ENCODE measurements at regions not wholly inside any gene's neighbourhood (a gene's known extent, or its start where the extent isn't known, plus 50 kb on each side); places are given as distances from the start of the nearest gene placed in this dataset.

GRCh38 chr1:88188038-88188437 is 496.0 kb upstream of the PKN2 start:
- DNase-seq, result no peak

DNA sequence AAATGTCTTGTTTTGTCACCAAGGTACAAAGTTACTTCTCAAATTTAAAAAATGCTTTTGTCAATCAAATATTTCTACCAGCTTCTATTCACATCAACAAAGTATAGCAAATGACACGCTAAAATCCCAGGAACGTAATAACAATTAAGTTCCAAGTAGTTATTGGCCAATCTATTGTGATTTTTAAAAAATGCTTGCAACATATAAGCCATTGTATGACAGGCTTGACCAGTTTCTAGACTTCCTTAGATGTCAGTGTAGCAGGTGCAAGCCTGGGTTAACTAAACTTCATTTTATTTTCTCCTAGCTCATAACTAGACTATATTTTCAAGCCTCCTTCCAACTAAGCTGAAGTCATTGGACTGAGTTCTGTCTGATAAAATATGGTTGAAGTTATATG is 494.5 kb upstream of the PKN2 start:
- DNase-seq, result no peak

GRCh38 chr1:88191917-88192316 is 492.2 kb upstream of the PKN2 start:
- no peak for DNase-seq

- no peak for DNase-seq
Observed at GRCh38 chr1:88194542-88194941, 489.5 kb upstream of the PKN2 start.

GRCh38 chr1:88200545-88200944 is 483.5 kb upstream of the PKN2 start:
- DNase-seq, result no peak

- no peak for DNase-seq
Observed at GRCh38 chr1:88204111-88204510, 480.0 kb upstream of the PKN2 start.

DNA sequence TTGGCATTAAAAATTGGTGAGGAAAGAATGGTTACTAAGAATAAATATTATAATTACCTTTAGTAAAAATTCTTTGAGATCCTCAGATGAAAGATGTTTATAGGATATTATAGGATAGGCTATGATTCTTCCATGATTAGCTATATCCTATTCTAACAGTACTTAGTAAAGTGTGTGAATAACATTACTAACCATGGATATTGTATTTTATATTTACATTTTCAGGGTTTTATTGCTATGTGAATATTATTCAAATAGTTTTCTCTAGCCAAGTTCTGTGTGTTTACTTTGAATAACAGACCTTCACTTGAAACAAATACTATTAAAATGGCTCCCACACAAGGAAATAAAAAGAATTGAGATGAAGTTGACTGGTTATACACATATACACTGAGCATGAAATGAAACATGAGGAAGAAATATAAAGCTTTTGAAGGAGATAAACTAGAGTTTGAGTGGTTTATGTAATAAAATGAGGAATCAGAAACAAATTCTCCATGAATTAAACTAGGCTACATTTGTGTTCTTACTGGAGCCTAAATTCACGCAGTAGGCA is 479.4 kb upstream of the PKN2 start:
- no peak for DNase-seq

DNA sequence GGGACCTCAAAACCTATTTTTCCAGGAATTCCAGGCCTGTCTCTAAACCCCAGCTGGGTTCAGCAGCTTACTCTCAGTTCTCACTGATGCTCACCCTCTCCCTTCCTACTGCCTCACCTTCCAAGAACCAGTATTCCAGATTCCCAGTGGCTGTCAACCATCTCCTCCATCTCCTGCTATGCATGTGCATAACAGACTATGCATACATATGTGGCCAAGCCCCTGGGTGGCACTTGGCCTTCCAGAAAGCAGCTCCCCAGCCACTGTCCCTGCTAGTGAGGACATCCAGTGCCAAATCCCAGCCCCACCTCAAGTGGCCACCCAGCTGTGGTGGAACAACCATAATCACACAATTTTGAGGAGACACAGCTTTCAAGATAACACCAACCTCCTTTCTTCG is 475.7 kb upstream of the PKN2 start:
- no peak for DNase-seq

GRCh38 chr1:88210103-88210787 is 473.8 kb upstream of the PKN2 start:
- DNase-seq, result no peak

DNA sequence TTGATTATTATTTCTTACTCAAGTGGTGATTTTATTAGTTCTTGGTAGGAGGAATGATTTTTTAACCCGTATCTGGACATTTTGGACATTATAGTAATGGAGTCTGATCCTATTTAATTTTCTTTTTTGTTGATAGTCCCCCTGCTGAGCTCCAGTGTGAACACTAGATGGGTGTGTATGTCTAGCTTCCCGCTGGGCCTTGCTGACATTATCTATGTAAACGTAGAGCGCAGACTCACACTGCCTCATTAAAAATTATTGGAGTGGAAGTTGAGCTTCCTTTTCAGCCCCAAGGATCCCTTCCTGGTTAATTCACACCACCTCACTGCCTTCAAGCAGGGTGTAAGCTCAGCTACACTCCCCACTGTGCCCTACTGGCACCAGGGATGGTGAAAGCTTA is 467.6 kb upstream of the PKN2 start:
- DNase-seq, result no peak

- no peak for DNase-seq
Observed at GRCh38 chr1:88217386-88217785, 466.7 kb upstream of the PKN2 start.

GRCh38 chr1:88219521-88219920 is 464.6 kb upstream of the PKN2 start:
- no peak for DNase-seq

DNA sequence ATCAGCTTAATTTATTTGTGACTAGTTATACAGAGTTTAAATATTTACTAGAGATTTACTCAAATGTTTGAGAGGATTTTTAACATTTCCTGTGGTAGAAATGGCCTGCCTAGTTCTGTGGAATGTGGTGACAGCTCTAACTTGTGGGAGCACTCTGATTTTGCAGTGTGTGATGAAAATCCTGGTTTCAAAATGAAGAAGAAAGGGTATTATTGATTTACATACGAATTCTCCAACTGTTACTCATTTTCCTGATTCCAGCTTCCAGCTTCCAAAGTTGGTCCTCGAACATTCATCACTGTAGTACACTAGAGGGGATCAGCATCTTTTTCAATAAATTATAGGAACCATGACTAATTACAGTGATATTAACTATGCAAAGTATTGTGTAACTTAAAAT is 462.7 kb upstream of the PKN2 start:
- no peak for DNase-seq

GRCh38 chr1:88224906-88225305 is 459.2 kb upstream of the PKN2 start:
- DNase-seq, result no peak

DNA sequence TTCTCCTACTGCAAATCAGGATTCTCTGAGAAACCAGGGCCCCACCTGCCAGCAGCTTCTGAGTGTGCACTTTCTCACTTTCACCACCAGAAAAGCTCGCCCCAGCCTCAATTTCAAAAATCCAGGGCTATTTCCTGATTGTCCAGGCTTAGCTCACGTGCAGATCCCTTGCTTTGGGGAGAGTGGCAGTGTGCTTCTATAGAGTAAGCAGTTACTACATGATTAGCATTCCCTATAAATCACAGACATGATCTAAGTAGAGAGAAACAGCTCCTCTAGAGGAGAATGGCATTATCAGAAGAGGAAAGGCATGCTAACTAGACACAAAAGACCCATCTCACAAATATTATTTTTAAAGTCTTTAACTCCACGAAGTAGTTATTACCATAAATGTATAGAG is 456.0 kb upstream of the PKN2 start:
- no peak for DNase-seq

GRCh38 chr1:88230126-88230525 is 453.9 kb upstream of the PKN2 start:
- no peak for DNase-seq

GRCh38 chr1:88237058-88237457 is 447.0 kb upstream of the PKN2 start:
- DNase-seq, result no peak

GRCh38 chr1:88239205-88239604 is 444.9 kb upstream of the PKN2 start:
- DNase-seq, result no peak

- DNase-seq, result no peak
Observed at GRCh38 chr1:88247666-88248065, 436.4 kb upstream of the PKN2 start.

DNA sequence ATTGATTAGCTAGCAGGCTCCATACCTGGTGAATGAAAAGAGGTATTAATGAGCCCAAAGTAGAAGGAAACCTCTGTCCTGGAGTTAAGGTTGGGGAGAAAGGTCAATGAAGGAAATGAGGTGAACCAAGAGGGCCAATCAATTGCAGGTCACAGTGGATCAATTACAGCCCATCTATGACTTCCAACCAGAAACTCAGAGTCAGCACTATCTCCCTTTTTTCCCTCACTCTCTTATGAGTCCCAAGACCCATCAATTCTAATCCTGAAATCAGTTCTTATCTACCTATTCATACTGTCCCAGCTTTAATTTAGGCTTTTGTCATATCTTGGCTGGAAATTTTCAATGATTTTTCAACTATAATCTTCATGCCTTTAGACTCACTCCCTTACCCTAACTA is 433.2 kb upstream of the PKN2 start:
- DNase-seq, result no peak

DNA sequence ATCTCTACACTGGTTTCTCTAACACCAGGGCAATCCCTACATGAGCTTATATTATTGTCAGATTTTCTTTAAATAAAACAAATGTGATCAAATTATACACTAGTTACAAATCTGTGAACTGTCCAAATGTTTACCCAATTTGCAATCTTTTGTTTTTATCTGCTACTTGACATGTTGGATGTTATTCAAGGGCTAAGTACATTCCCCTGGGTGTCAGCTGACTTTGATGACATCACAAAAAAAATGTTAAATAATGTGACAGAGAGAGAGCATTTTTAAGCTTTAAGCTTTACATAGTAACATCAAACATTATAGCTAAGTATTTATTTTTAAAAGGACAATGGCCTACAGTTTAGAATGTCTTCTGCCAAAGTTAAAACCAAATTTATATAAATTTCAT is 431.3 kb upstream of the PKN2 start:
- no peak for DNase-seq

- DNase-seq, result no peak
Observed at GRCh38 chr1:88265606-88266005, 418.5 kb upstream of the PKN2 start.

- no peak for DNase-seq
Observed at GRCh38 chr1:88266051-88266450, 418.0 kb upstream of the PKN2 start.

- no peak for DNase-seq
Observed at GRCh38 chr1:88272216-88272615, 411.9 kb upstream of the PKN2 start.

GRCh38 chr1:88274431-88274830 is 409.6 kb upstream of the PKN2 start:
- no peak for DNase-seq

All from GOT3 (cell line).